Lower lobe of right lung (tissue), 2 donors: ENCODE measurements at regions not wholly inside any gene's neighbourhood (a gene's known extent, or its start where the extent isn't known, plus 50 kb on each side); places are given as distances from the start of the nearest gene placed in this dataset.

Source experiments
- ATAC-seq, 2 donors: fragments of 200-7000 bp; cut with Tn5 transposase; one replicate each; pipeline ENCODE4 v1.9.1; 2020 to 2022; ENCODE audit warnings: mild to moderate bottlenecking in 2 of 2, moderate library complexity in 2 of 2
- DNase-seq: peaks from one replicate; pipeline ENCODE4 v3.0.0-alpha.2; 2020
- H3K27ac ChIP-seq: fragments of 200-600 bp; one replicate; pipeline ENCODE4 v1.8.0; 2022
- H3K27me3 ChIP-seq: fragments of 200-600 bp; one replicate; pipeline ENCODE4 v1.8.0; 2022; ENCODE audit warnings: low read depth
- H3K36me3 ChIP-seq: fragments of 200-600 bp; one replicate; pipeline ENCODE4 v1.8.0; 2022; ENCODE audit warnings: mild to moderate bottlenecking
- H3K4me1 ChIP-seq: fragments of 200-600 bp; one replicate; pipeline ENCODE4 v1.8.0; 2022
- H3K4me3 ChIP-seq: fragments of 200-600 bp; one replicate; pipeline ENCODE4 v1.8.0; 2022; ENCODE audit warnings: mild to moderate bottlenecking
- H3K9me3 ChIP-seq: fragments of 200-600 bp; one replicate; pipeline ENCODE4 v1.8.0; 2022
- CTCF ChIP-seq: fragments of 200-600 bp; IDR thresholded peaks from one replicate; pipeline ENCODE4 v1.8.0; 2022; ENCODE audit warnings: antibody characterized with exemption, mild to moderate bottlenecking
- intact Hi-C: fragments of 100-400 bp; cut with DNase I; formaldehyde crosslinking; loops from one replicate; pipeline ENCODE4 v1.11.0; 2022
- donor health status: DM: no; HTN: yes; CAD: no; lungs with severe emphysema.

- peaks cover 6% of the 10 kb centered on the region for H3K27me3 ChIP-seq
- H3K27ac ChIP-seq, result no peak overlapping the region
- no peak overlapping the region for H3K4me3 ChIP-seq
- no peak for TF ChIP-seq CTCF
- H3K36me3 ChIP-seq, result no peaks in the 10 kb centered on the region
- no peaks in the 10 kb centered on the region for H3K4me1 ChIP-seq
- no peak for DNase-seq
- H3K9me3 ChIP-seq, result no peaks in the 10 kb centered on the region
- ATAC-seq, result no peak
- intact Hi-C loops, result no loop called here
Measured at GRCh38 chr9:86809151-86809550, 138.2 kb downstream of the GAS1 start.

- ATAC-seq (no peak), DNase-seq (no peak)
- no peaks in the 10 kb centered on the region for H3K36me3 ChIP-seq
Measured at GRCh38 chr9:86807367-86807976, 139.8 kb downstream of the GAS1 start.

GRCh38 chr9:86804011-86804410 lies 143.3 kb downstream of the GAS1 start:
- ATAC-seq (no peak), DNase-seq (no peak)
- Histone ChIP-seq H3K36me3 (no peaks in the 10 kb centered on the region), H3K9me3 (no peaks in the 10 kb centered on the region), H3K4me1 (no peaks in the 10 kb centered on the region), H3K27me3 (peaks cover 22% of the 10 kb centered on the region), H3K4me3 (no peak overlapping the region), H3K27ac (no peak overlapping the region)
- no peak for TF ChIP-seq CTCF
- intact Hi-C loops, result no loop called here

More at GRCh38 chr9:86807367-86807976, 139.8 kb downstream of the GAS1 start:
- intact Hi-C loops, result no loop called here
- Histone ChIP-seq H3K4me3 (no peak overlapping the region), H3K27me3 (peaks cover 6% of the 10 kb centered on the region), H3K4me1 (no peaks in the 10 kb centered on the region), H3K9me3 (no peaks in the 10 kb centered on the region), H3K27ac (peak overlapping the region; percentile 24)
- no peak for TF ChIP-seq CTCF

GRCh38 chr9:86802900-86803673 lies 144.2 kb downstream of the GAS1 start:
- ATAC-seq (no peak), DNase-seq (no peak)
- Histone ChIP-seq H3K27ac (no peak overlapping the region), H3K27me3 (peaks cover 24% of the 10 kb centered on the region), H3K4me1 (no peaks in the 10 kb centered on the region), H3K9me3 (no peaks in the 10 kb centered on the region), H3K4me3 (no peak overlapping the region), H3K36me3 (no peaks in the 10 kb centered on the region)
- TF ChIP-seq CTCF, result no peak
- intact Hi-C loops, result no loop called here

- DNase-seq (no peak), ATAC-seq (no peak)
- no peak overlapping the region for H3K4me3 ChIP-seq
- H3K27ac ChIP-seq, result no peak overlapping the region
- H3K4me1 ChIP-seq, result no peaks in the 10 kb centered on the region
- TF ChIP-seq CTCF, result no peak
- H3K9me3 ChIP-seq, result no peaks in the 10 kb centered on the region
- H3K27me3 ChIP-seq, result peaks cover 32% of the 10 kb centered on the region
- intact Hi-C loops, result no loop called here
- no peaks in the 10 kb centered on the region for H3K36me3 ChIP-seq
Measured at GRCh38 chr9:86801246-86801645, 146.1 kb downstream of the GAS1 start.
